Liver (tissue), 8 donors: ENCODE measurements at regions not wholly inside any gene's neighbourhood (a gene's known extent, or its start where the extent isn't known, plus 50 kb on each side); places are given as distances from the start of the nearest gene placed in this dataset.

Experiments
- DNase-seq: peaks from one replicate; pipeline ENCODE4 v3.0.0-alpha.2; 2017; ENCODE audit warnings: low spot score
- H3K27ac ChIP-seq, 2 donors: one replicate each; pipeline ENCODE4 v1.7.0; 2013; ENCODE audit warnings: inconsistent platforms in 2 of 2, low read length in 2 of 2, control low read depth in 1 of 2, low read depth in 1 of 2, mild to moderate bottlenecking in 1 of 2
- H3K27me3 ChIP-seq, 4 donors: one replicate each; pipeline versions ENCODE4 v1.6.1 to v1.7.0; 2013; ENCODE audit warnings: low read length in 3 of 4, inconsistent platforms in 1 of 4, mild to moderate bottlenecking in 1 of 4, moderate library complexity in 1 of 4; ENCODE audit not compliant: control insufficient read depth in 4 of 4, insufficient read depth in 4 of 4
- H3K36me3 ChIP-seq, 4 donors: one replicate each; pipeline versions ENCODE4 v1.6.1 to v1.7.0; 2013; ENCODE audit warnings: low read length in 3 of 4, mild to moderate bottlenecking in 3 of 4, low read depth in 1 of 4, moderate library complexity in 1 of 4; ENCODE audit not compliant: control insufficient read depth in 4 of 4, insufficient read depth in 3 of 4
- H3K4me1 ChIP-seq, 4 donors: one replicate each; pipeline versions ENCODE4 v1.6.1 to v1.7.0; 2013; ENCODE audit warnings: low read length in 3 of 4, mild to moderate bottlenecking in 3 of 4, moderate library complexity in 1 of 4; ENCODE audit not compliant: control insufficient read depth in 4 of 4, insufficient read depth in 4 of 4
- H3K4me3 ChIP-seq, 3 donors: one replicate each; pipeline versions ENCODE4 v1.6.1 to v1.7.0; 2013; ENCODE audit warnings: low read length in 3 of 3, control low read depth in 1 of 3, low read depth in 1 of 3, mild to moderate bottlenecking in 1 of 3
- H3K9ac ChIP-seq, 2 donors: one replicate each; pipeline ENCODE4 v1.7.0; 2013; ENCODE audit warnings: low read length in 2 of 2, mild to moderate bottlenecking in 2 of 2, moderate library complexity in 2 of 2, control low read depth in 1 of 2, low read depth in 1 of 2
- H3K9me3 ChIP-seq, 4 donors: one replicate each; pipeline versions ENCODE4 v1.6.1 to v1.7.0; 2013; ENCODE audit warnings: low read length in 3 of 4; ENCODE audit not compliant: control insufficient read depth in 4 of 4
- EGR1 ChIP-seq, 2 donors: IDR thresholded peaks; 2 replicates each; pipeline ENCODE4 v1.6.1; 2016 to 2018; ENCODE audit warnings: antibody characterized with exemption in 2 of 2, low read depth in 2 of 2
- FOXA1 ChIP-seq: IDR thresholded peaks from 2 replicates; pipeline ENCODE4 v1.6.1; 2016; ENCODE audit warnings: antibody characterized with exemption
- FOXA2 ChIP-seq: IDR thresholded peaks from 2 replicates; pipeline ENCODE4 v1.6.1; 2016; ENCODE audit warnings: antibody characterized with exemption
- GABPA ChIP-seq, 2 donors: IDR thresholded peaks in 1 of 2; conservative IDR thresholded peaks in 1 of 2; 2 replicates each; pipeline ENCODE4 v1.6.1; 2016; ENCODE audit warnings: antibody characterized with exemption in 2 of 2, mild to moderate bottlenecking in 1 of 2, moderate library complexity in 1 of 2
- HNF4A ChIP-seq, 2 donors: conservative IDR thresholded peaks; 2 replicates each; pipeline ENCODE4 v1.6.1; 2016; ENCODE audit warnings: antibody characterized with exemption in 2 of 2, mild to moderate bottlenecking in 2 of 2
- HNF4G ChIP-seq: IDR thresholded peaks from 2 replicates; pipeline ENCODE4 v1.6.1; 2016; ENCODE audit warnings: antibody characterized with exemption
- NR2F2 ChIP-seq: IDR thresholded peaks from 2 replicates; pipeline ENCODE4 v1.6.1; 2016; ENCODE audit warnings: antibody characterized with exemption
- RAD21 ChIP-seq, 2 donors: IDR thresholded peaks; 2 replicates each; pipeline ENCODE4 v1.6.1; 2016; ENCODE audit warnings: antibody characterized with exemption in 2 of 2, mild to moderate bottlenecking in 2 of 2
- RXRA ChIP-seq, 2 donors: IDR thresholded peaks; 2 replicates each; pipeline ENCODE4 v1.6.1; 2017 to 2018; ENCODE audit warnings: antibody characterized with exemption in 2 of 2, mild to moderate bottlenecking in 1 of 2
- SP1 ChIP-seq: IDR thresholded peaks from 2 replicates; pipeline ENCODE4 v1.6.1; 2018; ENCODE audit warnings: antibody characterized with exemption, mild to moderate bottlenecking
- TAF1 ChIP-seq: conservative IDR thresholded peaks from 2 replicates; pipeline ENCODE4 v1.6.1; 2016; ENCODE audit warnings: antibody characterized with exemption, mild to moderate bottlenecking
- YY1 ChIP-seq: IDR thresholded peaks from 2 replicates; pipeline ENCODE4 v1.6.1; 2016; ENCODE audit warnings: antibody characterized with exemption, mild to moderate bottlenecking
- WGBS: extraction: QIAGEN DNeasy Blood & Tissue Kit; methylation state at CpG from one replicate; pipeline ENCODE4 v1.1.7; 2013; 5-methylcytosine and 5-hydroxymethylcytosine counted together
- TF ChIP-seq, protein P1 (sequence below): IDR thresholded peaks from 2 replicates; pipeline ENCODE4 v1.6.1; 2016; ENCODE audit warnings: antibody characterized with exemption
- TF ChIP-seq, protein P2 (sequence below): IDR thresholded peaks from 2 replicates; pipeline ENCODE4 v1.6.1; 2016; ENCODE audit warnings: antibody characterized with exemption
- TF ChIP-seq, protein P3 (sequence below): IDR thresholded peaks from 2 replicates; pipeline ENCODE4 v1.6.1; 2016; ENCODE audit warnings: antibody characterized with exemption
- TF ChIP-seq, protein P4 (sequence below): fragments of 150-350 bp; IDR thresholded peaks from 2 replicates; pipeline ENCODE4 v1.5.1; 2017; ENCODE audit warnings: improper control_type of control experiment, low read depth, low read length; ENCODE audit not compliant: missing input control
- donor health status: healthy.
- donor health status: healthy.
- donor health status: healthy.
- donor health status: healthy.
- donor health status: healthy.

DNA sequence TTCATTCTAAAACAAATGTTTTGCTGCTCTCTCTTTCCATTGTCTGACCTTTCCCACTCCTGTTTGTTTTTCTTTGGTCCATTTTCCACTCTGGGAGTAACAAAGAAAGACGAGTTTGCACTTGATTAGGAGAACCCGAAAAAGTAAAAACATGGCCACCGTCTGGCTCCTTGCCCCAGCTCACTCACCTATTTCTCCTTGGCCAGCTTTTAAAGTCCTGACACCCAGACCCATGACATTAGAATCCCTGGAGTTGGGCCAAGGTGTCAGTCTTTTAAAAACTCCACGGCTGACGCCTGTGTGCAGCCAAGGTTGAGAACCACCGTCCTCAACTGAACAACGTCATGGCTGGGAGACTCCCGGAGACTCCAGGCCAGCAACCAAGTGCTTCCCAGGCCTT is 63.6 kb upstream of the FLT1 start:
- DNase-seq: no peak
- H3K27me3 ChIP-seq: peaks cover 0 to 7% (median 0%) of the 10 kb centered on the region in 4 donors
- H3K4me3 ChIP-seq: no peak overlapping the region
- no peak overlapping the region for H3K9ac ChIP-seq
- H3K27ac ChIP-seq: no peak overlapping the region
- 69% methylated on average over 8 of the region's 8 CpGs for WGBS
- no peaks in the 10 kb centered on the region for H3K4me1 ChIP-seq
- no peak for TF ChIP-seq NR2F2
- TF ChIP-seq RAD21 (IDR thresholded peaks at IDR 0.05): no peak
- TF ChIP-seq, protein P1, sequence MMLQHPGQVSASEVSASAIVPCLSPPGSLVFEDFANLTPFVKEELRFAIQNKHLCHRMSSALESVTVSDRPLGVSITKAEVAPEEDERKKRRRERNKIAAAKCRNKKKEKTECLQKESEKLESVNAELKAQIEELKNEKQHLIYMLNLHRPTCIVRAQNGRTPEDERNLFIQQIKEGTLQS: no peak
- TF ChIP-seq EGR1 (IDR thresholded peaks at IDR 0.05; ENCODE audit: low read depth in 2 of 2): no peak
- TF ChIP-seq, protein P2, sequence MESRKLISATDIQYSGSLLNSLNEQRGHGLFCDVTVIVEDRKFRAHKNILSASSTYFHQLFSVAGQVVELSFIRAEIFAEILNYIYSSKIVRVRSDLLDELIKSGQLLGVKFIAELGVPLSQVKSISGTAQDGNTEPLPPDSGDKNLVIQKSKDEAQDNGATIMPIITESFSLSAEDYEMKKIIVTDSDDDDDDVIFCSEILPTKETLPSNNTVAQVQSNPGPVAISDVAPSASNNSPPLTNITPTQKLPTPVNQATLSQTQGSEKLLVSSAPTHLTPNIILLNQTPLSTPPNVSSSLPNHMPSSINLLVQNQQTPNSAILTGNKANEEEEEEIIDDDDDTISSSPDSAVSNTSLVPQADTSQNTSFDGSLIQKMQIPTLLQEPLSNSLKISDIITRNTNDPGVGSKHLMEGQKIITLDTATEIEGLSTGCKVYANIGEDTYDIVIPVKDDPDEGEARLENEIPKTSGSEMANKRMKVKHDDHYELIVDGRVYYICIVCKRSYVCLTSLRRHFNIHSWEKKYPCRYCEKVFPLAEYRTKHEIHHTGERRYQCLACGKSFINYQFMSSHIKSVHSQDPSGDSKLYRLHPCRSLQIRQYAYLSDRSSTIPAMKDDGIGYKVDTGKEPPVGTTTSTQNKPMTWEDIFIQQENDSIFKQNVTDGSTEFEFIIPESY: no peak
- no peak for TF ChIP-seq TAF1
- TF ChIP-seq HNF4A (conservative IDR thresholded peaks at IDR 0.05): no peak
- TF ChIP-seq FOXA2: no peak
- TF ChIP-seq, protein P3, sequence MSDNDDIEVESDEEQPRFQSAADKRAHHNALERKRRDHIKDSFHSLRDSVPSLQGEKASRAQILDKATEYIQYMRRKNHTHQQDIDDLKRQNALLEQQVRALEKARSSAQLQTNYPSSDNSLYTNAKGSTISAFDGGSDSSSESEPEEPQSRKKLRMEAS: no peak
- TF ChIP-seq GABPA (IDR thresholded peaks at IDR 0.05 in 1 of 2, conservative IDR thresholded peaks at IDR 0.05 in 1 of 2): no peak
- TF ChIP-seq HNF4G: no peak
- no peak for TF ChIP-seq SP1
- TF ChIP-seq FOXA1: no peak
- TF ChIP-seq YY1: no peak
- H3K36me3 ChIP-seq: no peaks in the 10 kb centered on the region
- H3K9me3 ChIP-seq: no peaks in the 10 kb centered on the region

DNA sequence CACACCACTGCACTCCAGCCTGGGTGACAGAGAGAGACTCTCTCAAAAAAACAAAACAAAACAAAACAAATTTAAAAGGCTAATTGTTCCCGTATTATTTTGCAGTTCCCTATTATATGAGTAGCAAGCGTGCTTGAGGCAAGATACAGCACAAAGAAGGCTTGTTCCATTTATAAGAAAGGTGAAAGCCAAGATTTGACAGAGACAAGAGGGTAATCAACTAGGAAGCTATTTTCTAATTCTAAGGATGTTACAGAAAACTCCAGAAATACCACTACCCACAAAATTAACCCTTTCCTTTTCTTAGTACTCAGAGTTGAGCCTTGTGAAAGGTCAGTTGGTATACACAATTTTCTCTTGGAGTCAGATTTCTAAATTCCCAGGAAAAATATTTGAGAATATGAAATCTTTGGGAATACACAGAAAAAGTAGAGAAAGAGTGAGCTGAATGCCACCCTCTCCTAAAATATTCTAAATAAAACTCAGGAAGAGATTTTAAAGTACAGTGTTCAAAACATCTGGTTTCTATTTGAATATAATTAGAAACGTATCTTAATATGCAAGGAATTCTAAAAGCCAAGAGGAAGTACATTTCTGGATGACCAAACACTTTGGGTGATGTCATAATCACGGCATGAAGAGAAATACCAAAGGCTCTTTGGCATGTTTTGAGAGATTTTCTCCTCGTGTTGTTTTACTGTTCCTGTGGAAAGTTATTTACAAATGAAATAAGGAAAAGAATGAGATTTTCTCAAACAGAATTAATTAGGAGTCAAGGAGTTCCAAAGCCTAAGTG is 63.0 kb upstream of the FLT1 start:
- H3K4me1 ChIP-seq: no peaks in the 10 kb centered on the region
- H3K9ac ChIP-seq: no peak overlapping the region
- TF ChIP-seq, protein P4, sequence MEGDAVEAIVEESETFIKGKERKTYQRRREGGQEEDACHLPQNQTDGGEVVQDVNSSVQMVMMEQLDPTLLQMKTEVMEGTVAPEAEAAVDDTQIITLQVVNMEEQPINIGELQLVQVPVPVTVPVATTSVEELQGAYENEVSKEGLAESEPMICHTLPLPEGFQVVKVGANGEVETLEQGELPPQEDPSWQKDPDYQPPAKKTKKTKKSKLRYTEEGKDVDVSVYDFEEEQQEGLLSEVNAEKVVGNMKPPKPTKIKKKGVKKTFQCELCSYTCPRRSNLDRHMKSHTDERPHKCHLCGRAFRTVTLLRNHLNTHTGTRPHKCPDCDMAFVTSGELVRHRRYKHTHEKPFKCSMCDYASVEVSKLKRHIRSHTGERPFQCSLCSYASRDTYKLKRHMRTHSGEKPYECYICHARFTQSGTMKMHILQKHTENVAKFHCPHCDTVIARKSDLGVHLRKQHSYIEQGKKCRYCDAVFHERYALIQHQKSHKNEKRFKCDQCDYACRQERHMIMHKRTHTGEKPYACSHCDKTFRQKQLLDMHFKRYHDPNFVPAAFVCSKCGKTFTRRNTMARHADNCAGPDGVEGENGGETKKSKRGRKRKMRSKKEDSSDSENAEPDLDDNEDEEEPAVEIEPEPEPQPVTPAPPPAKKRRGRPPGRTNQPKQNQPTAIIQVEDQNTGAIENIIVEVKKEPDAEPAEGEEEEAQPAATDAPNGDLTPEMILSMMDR: no peak
- TF ChIP-seq GABPA (IDR thresholded peaks at IDR 0.05 in 1 of 2, conservative IDR thresholded peaks at IDR 0.05 in 1 of 2) (no peak), RXRA (IDR thresholded peaks at IDR 0.05) (no peak)
- H3K9me3 ChIP-seq: no peaks in the 10 kb centered on the region
- WGBS: 58% methylated on average over 5 of the region's 5 CpGs
- H3K27ac ChIP-seq: no peak overlapping the region
- no peak overlapping the region for H3K4me3 ChIP-seq
- no peaks in the 10 kb centered on the region for H3K36me3 ChIP-seq
- peaks cover 0 to 7% (median 0%) of the 10 kb centered on the region in 4 donors for H3K27me3 ChIP-seq
- DNase-seq: no peak
